Neural progenitor cell (in vitro differentiated cells): ENCODE measurements at regions not wholly inside any gene's neighbourhood (a gene's known extent, or its start where the extent isn't known, plus 50 kb on each side); places are given as distances from the start of the nearest gene placed in this dataset.

ENCODE experiments used
- EZH2 ChIP-seq: fragments of 200-600 bp; sonication (generic); IDR thresholded peaks from 2 replicates; pipeline ENCODE4 v1.6.1; 2017; ENCODE audit warnings: antibody characterized with exemption, mild to moderate bottlenecking, moderate library complexity
- TF ChIP-seq, protein P1 (sequence below): fragments of 200-600 bp; sonication (generic); IDR thresholded peaks from 2 replicates; pipeline ENCODE4 v1.5.1; 2017; ENCODE audit warnings: antibody characterized with exemption, mild to moderate bottlenecking

DNA sequence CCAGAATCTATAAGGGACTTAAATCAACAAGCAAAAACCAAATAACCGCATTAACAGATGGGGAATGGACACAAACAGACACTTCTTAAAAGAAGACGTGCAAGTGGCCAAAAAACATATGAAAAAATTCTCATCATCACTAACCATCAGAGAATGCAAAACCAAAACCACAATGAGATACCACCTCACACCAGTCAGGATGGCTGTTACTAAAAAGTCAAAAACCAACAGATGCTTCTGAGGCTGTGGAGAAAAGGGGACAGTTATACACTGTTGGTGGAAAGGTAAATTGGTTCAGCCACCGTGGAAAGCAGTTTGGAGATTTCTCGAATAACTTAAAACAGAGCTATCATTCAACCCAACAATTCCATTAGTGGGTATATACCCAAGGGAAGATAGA is 124.9 kb upstream of the OLIG2 start:
- TF ChIP-seq, protein P1, sequence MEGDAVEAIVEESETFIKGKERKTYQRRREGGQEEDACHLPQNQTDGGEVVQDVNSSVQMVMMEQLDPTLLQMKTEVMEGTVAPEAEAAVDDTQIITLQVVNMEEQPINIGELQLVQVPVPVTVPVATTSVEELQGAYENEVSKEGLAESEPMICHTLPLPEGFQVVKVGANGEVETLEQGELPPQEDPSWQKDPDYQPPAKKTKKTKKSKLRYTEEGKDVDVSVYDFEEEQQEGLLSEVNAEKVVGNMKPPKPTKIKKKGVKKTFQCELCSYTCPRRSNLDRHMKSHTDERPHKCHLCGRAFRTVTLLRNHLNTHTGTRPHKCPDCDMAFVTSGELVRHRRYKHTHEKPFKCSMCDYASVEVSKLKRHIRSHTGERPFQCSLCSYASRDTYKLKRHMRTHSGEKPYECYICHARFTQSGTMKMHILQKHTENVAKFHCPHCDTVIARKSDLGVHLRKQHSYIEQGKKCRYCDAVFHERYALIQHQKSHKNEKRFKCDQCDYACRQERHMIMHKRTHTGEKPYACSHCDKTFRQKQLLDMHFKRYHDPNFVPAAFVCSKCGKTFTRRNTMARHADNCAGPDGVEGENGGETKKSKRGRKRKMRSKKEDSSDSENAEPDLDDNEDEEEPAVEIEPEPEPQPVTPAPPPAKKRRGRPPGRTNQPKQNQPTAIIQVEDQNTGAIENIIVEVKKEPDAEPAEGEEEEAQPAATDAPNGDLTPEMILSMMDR: no peak
- TF ChIP-seq EZH2: no peak
